DOHH2 (cell line): ENCODE measurements at regions not wholly inside any gene's neighbourhood (a gene's known extent, or its start where the extent isn't known, plus 50 kb on each side); places are given as distances from the start of the nearest gene placed in this dataset.

Experiments used
- CTCF ChIP-seq: fragments of 200-600 bp; sonication (generic); IDR thresholded peaks from one replicate; pipeline ENCODE4 v1.5.1; 2014; ENCODE audit warnings: antibody characterized with exemption, mild to moderate bottlenecking, low read depth, low read length; ENCODE audit not compliant: poor library complexity, severe bottlenecking
- EZH2phosphoT487 ChIP-seq: fragments of 200-600 bp; sonication (generic); IDR thresholded peaks from 2 replicates; pipeline ENCODE4 v1.6.1; 2017; ENCODE audit warnings: borderline replicate concordance, mild to moderate bottlenecking, antibody characterized with exemption, low read length, moderate library complexity, mixed read lengths

- no peak for TF ChIP-seq CTCF
- no peak for TF ChIP-seq EZH2phosphoT487
Observed at GRCh38 chr4:31290836-31291235, 570.7 kb downstream of the PCDH7 start.
